ENCODE measurements at regions not wholly inside any gene's neighbourhood (a gene's known extent, or its start where the extent isn't known, plus 50 kb on each side); places are given as distances from the start of the nearest gene placed in this dataset.

DNA sequence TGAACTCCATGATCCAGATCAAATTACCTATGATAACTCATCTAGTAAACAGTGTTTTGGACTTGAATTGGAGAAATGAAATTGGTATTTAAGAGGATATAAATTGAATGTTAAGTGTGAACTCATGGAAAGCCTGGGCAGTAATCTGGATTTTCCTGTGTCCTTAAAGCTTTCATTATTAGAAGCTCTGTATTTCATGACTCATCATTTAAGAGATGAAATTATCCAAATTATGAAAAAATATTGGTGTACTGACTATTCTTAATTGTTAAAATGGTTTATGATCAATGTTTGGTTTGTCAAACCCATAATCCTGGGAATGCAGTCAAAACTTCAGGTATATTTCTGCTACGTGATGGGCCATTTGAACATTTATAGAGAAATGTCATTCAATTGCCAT is 332.2 kb upstream of the ST6GAL2 start:
- no peak for TF ChIP-seq GATA2 (IDR thresholded peaks at IDR 0.05; ENCODE audit: low read depth, low read length)
- no peak for TF ChIP-seq GATA3 (IDR thresholded peaks at IDR 0.05; ENCODE audit: low read depth, low read length)

DNA sequence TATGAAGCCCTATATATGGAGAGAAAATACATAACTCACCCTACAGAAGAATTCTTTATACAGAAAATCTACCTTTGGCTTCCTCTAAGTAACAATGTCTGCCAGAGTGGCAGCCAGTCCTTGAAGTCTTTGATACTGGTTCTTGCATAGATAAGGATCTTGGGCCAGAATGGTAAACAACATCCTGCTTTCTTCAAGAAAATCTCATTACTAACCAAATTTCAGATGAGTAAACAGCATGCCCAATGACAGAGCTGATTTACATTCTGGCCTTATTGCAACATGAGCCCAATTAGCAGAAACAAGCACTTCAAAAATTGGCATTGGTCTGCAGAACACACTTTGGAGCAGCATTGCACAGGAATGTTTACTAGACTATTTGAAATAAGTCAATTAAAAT is 336.5 kb upstream of the ST6GAL2 start:
- peak; percentile 26; the same call in 1 of the 2 replicates for TF ChIP-seq GATA2 (IDR thresholded peaks at IDR 0.05; ENCODE audit: low read depth, low read length)
- 0 out of 2 replicates have a peak, but pooled peaks have one; percentile 25 for TF ChIP-seq GATA3 (IDR thresholded peaks at IDR 0.05; ENCODE audit: low read depth, low read length)

DNA sequence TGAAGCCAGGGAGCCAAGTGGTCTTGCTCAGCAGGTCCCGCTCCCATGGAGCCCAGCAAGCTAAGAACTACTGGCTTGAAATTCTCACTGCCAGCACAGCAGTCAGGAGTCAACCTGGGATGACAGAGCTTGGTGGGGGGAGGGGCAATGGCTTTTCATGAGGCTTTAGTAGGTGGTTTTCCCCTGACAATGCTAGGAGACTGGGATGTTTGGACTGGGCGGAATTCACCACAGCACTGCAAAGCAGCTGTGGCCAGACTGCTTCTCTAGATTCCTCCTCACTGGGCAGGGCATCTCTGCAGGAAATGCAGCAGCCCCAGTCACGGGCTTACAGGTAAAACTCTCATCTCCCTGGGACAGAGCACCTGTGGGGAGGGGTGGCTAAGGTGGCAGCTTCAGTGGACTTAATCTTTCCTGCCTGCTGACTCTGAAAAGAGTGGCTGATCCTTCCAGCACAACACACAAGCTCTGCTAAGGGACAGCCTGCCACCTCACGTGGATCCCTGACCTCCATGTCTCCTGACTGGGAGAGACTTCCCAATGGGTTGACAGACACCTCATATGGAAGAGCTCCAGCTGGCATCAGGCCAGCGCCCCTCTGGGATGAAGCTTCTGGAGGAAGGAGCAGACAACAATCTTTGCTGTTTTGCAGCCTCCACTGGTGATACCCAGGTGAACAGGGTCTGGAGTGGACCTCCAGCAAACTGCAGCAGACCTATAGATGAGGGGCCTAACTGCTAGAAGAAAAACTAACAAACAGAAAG is 349.7 kb upstream of the ST6GAL2 start:
- TF ChIP-seq GATA2 (IDR thresholded peaks at IDR 0.05; ENCODE audit: low read depth, low read length), result no peak
- no peak for TF ChIP-seq GATA3 (IDR thresholded peaks at IDR 0.05; ENCODE audit: low read depth, low read length)

DNA sequence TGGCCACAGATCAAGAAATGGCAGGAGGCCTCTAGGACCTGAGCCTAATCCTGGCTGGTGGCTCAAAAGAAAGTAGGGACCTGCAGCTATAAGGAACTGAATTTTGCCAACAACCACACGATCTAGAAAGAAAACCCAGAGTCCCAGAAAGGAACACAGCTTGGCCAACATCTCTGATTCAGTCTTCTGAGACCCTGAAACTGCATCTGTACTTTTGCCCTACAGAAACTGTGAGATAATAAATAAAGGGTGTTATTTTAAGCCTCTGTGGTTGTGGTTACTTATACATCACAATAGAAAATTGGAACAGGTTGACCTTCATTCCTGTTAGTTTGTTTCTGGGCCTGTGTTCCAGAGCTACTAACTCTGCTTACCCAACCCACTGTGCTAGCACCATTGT is 356.8 kb upstream of the ST6GAL2 start:
- TF ChIP-seq GATA2 (IDR thresholded peaks at IDR 0.05; ENCODE audit: low read depth, low read length) (no peak), GATA3 (IDR thresholded peaks at IDR 0.05; ENCODE audit: low read depth, low read length) (no peak)

DNA sequence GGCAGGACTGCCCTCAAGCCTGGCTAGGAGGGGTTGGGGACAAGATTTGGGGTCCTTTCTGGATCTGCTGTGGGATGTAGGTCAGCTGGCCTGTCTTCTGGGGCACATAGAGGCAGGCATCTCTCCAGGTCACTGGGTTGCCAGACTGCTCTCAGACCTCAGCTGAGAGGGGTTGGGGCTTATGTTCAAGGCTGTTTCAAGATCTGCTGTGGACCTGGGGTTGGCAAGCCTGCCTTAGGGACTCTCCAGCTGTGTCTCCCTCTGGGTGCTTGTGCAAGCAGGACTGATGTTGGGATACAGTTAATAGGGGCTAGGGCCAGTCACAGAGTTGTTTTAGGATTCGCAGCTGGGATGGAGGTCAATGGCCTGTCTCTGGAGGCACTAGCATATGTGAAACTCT is 363.0 kb upstream of the ST6GAL2 start:
- TF ChIP-seq GATA2 (IDR thresholded peaks at IDR 0.05; ENCODE audit: low read depth, low read length), result no peak
- TF ChIP-seq GATA3 (IDR thresholded peaks at IDR 0.05; ENCODE audit: low read depth, low read length), result no peak

DNA sequence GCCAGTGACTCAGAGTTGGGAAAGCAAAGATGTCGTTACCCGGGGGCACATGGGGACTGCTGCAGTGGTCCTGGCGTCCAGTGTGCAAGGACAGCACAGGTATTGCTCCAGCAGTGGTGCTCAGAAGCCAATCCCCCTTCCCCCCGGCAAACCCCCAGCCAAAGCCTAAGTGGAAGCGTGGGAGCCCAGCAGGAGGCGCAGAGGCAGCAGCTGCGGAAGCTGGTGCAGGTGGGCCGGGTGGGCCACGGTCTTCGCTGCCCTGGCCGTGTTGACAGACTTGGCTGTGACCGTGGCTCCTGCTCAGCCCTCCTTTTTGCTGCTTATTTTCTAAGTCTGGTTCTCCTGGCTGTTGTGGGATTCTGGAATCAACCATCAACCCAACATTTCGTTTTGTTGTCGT is 369.8 kb upstream of the ST6GAL2 start:
- TF ChIP-seq GATA2 (IDR thresholded peaks at IDR 0.05; ENCODE audit: low read depth, low read length), result no peak
- no peak for TF ChIP-seq GATA3 (IDR thresholded peaks at IDR 0.05; ENCODE audit: low read depth, low read length)

DNA sequence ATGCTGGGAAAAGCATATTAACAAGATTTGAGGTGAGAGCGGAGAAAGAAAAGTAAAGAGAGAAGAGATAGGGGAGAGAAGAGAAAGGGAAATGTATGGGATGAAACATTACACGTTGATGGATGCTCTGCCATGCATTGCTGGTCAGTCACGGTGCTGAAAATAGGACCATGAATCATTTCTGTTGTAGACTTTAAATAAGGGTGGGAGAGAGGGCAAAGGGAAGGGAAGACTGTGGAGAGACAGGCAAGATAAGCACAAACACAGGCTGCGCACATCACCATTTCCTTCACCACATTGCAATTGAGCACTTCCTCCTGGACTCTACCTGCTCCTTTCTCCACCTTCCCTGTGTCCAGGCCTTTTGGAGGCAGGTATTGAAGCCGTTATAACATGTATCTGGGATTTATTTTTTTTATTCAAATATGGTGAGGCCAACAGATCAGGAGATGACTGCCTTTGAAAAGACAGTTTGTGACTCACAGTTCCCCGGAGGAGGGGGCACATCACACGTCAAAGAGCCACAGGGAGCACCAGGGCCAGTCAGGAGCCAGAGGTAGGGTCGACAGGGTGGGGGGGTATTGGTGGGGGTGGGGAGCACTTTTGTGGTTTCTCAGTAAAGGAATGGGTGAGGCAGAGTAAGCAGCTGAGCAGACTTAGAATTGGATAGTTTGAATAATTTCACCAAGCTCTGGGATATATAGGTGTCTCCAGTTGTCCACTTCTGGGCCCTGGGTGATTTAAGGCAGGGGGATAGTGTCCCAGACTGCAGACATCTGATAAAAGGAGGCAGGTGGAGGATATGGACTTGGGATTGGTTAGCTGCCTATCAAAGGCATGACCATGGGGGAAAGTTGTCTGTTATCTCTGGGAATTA is 372.8 kb upstream of the ST6GAL2 start:
- TF ChIP-seq GATA2 (IDR thresholded peaks at IDR 0.05; ENCODE audit: low read depth, low read length) (no peak), GATA3 (IDR thresholded peaks at IDR 0.05; ENCODE audit: low read depth, low read length) (no peak)

DNA sequence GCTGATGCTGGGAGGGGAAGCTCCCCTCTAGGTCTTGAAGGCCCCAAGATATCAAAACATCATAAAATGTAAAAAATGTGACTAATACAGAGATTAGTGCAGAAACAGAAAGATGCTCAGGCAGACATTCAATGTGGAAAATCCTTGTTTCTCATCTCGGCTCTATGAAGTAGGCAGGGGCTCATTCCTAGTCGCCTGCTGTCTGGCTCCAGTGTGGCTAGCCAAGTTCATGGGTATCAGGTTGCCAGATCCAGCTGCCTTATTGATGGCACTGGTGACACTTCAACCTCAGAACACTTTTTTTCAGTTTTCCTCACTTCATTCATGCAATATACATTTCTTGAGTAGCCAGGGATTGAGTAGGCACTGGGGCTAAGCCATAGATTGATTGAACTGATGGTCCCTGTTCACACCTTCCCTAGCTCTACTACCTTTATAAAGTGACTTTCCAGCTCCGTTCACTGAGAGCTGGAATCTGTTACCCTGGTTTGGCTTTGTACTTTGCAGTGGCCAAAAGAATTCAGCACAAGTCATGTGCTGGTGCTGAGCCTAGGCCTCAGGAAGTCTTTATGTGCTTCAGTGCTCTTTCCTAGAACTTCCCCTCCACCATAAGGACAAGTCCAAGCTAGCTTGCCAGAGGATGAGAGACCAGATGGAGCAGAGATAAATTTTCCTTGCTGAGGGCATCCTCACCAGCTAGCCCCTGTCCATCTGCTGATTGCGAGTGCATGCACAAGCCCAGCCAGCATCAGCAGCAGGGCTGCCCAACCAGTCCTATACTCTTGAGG is 373.6 kb upstream of the ST6GAL2 start:
- TF ChIP-seq GATA3 (IDR thresholded peaks at IDR 0.05; ENCODE audit: low read depth, low read length) (no peak), GATA2 (IDR thresholded peaks at IDR 0.05; ENCODE audit: low read depth, low read length) (no peak)

DNA sequence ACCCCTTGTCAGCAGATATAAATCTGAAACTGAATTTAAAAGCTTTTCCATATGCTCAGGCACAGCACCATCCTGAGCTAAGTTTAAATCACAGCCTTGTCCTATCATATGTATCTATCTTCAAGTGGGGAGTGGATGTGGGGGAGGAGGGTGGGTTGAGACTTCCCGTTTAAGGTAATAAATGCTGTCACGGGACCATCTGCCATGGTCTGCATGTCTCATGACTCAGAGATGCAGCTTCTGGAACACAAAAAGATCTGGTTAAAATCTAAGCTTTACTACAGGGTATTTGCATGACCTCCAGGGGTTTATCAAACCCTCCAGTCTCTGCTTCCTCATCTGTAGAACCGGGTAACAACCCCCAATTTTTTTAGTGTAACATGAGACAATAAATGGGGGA is 377.7 kb upstream of the ST6GAL2 start:
- TF ChIP-seq GATA3 (IDR thresholded peaks at IDR 0.05; ENCODE audit: low read depth, low read length), result no peak
- TF ChIP-seq GATA2 (IDR thresholded peaks at IDR 0.05; ENCODE audit: low read depth, low read length), result 0 out of 2 replicates have a peak, but pooled peaks have one; percentile 29

DNA sequence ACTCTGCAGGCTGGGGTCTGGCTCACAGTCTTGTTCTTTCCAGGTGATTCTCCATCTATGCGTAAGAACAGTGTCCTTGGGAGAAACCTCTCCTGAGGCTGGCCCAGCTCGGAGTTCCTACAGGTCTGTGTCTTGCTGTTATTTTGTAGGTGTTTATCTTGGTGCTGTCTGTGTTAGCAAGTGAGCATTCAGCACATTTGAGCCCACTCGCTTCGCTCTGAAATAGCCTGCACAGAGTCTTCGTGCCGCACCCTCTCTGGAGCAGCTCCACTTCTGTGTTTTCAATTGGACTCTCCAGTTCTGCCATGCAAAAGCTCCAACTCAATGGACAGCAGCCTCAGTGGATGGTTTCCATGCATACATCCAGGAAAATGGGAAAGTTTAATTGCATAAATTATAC is 378.2 kb upstream of the ST6GAL2 start:
- TF ChIP-seq GATA2 (IDR thresholded peaks at IDR 0.05; ENCODE audit: low read depth, low read length) (no peak), GATA3 (IDR thresholded peaks at IDR 0.05; ENCODE audit: low read depth, low read length) (no peak)

DNA sequence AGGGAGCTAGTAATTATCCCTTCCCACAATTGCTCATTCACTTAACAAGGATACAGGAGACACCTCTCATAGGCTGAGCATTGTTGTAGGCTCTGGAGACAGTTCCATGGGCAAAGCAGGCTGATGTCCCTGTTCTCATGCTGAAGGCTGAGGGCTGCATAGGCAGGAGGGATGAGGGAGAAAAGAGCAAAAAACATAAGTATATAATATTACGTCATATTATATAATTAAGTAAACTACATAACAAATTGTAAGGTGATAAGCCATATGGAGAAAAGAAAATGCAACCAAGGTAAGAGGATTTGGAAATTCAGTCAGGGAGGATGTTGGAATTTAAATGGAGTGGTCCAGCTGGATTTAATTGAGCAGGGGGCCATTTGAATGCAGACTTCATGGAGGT is 380.6 kb upstream of the ST6GAL2 start:
- no peak for TF ChIP-seq GATA2 (IDR thresholded peaks at IDR 0.05; ENCODE audit: low read depth, low read length)
- no peak for TF ChIP-seq GATA3 (IDR thresholded peaks at IDR 0.05; ENCODE audit: low read depth, low read length)

DNA sequence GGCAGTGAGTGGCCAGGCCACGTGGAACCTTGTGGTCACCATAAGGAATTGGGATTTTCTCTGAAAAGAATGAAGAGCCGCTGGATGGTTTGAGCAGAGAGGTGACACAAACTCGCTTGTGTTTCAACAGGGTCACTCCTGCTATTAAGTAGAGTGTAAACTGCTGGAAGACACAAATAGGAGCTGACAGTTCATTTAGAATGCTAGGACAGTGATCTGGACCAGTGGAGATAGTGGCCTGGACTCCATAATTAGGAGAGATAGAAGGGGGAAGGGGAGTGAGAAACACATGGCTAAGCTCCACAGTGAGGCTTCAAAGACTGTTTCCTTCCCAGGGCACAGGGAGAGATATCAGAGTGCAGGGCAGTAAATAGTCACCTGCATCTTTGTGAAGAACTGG is 381.1 kb upstream of the ST6GAL2 start:
- TF ChIP-seq GATA2 (IDR thresholded peaks at IDR 0.05; ENCODE audit: low read depth, low read length) (no peak), GATA3 (IDR thresholded peaks at IDR 0.05; ENCODE audit: low read depth, low read length) (no peak)

DNA sequence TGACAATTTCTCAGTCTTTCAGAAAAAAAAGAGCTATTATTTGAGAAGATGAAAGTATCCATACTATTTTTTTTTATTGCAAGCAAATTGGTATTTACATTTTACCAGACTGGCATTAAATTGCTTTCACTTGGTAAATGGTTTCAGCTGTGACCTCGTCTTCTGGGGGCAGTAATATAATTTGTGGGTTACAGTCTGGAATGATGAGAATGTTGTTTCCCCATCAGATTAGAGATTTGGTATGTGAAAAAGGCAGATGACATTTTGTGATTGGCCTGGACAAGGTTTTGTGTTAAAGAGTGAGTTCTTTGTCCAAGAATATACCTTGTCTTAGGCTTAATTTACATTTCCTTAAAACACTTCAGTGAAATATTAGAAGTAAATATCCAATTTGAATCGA is 390.1 kb upstream of the ST6GAL2 start:
- TF ChIP-seq GATA2 (IDR thresholded peaks at IDR 0.05; ENCODE audit: low read depth, low read length) (no peak), GATA3 (IDR thresholded peaks at IDR 0.05; ENCODE audit: low read depth, low read length) (no peak)

DNA sequence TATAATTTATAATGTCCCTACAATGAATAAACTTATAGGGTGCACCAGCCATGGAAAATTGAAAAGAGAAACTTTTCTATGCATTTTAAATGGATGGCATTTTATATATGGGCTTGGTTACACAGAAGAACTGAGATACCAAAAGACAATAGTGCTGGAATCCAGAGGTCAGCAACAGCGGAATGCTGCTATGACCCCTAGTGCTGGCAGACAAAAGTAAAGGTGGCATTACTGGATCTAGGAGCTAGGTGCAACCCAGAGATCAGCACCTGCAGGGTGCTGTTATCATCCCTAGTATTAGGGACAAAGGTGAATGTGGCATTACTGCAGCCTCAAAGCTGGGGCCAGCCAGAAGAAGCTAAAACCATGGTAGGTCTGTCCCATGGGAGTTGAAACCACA is 392.7 kb upstream of the ST6GAL2 start:
- no peak for TF ChIP-seq GATA3 (IDR thresholded peaks at IDR 0.05; ENCODE audit: low read depth, low read length)
- no peak for TF ChIP-seq GATA2 (IDR thresholded peaks at IDR 0.05; ENCODE audit: low read depth, low read length)

Data from SH-SY5Y (cell line).